ENCODE measurements at regions not wholly inside any gene's neighbourhood (a gene's known extent, or its start where the extent isn't known, plus 50 kb on each side); places are given as distances from the start of the nearest gene placed in this dataset.

GRCh38 chr5:67976181-67976580 is 239.4 kb upstream of the PIK3R1 start:
- Histone ChIP-seq H2AFZ (ENCODE audit: low read depth) (no peak overlapping the region), H3K9me3 (no peaks in the 10 kb centered on the region), H4K20me1 (ENCODE audit: insufficient read depth) (no peaks in the 10 kb centered on the region), H3K4me2 (no peak overlapping the region), H3K9ac (no peak overlapping the region), H3K4me1 (ENCODE audit: control insufficient read depth in 1 of 2, insufficient read depth in 2 of 2, low read depth in 1 of 2, low read length in 1 of 2) (no peaks in the 10 kb centered on the region; a peak in 1 of 4 replicates), H3K27me3 (ENCODE audit: insufficient read depth) (no peaks in the 10 kb centered on the region), H3K79me2 (ENCODE audit: insufficient read depth) (no peaks in the 10 kb centered on the region), H3K36me3 (replicated peaks in 1 of 2; ENCODE audit: control insufficient read depth in 1 of 2, insufficient read depth in 2 of 2, low read length in 1 of 2) (no peaks in the 10 kb centered on the region), H3K4me3 (ENCODE audit: low read depth in 2 of 2, low read length in 1 of 2) (no peak overlapping the region), H3K27ac (ENCODE audit: low read depth in 2 of 2, low read length in 1 of 2) (no peak overlapping the region), H3K9me2 (no peaks in the 10 kb centered on the region), H3F3A (replicated peaks; ENCODE audit: insufficient read depth) (no peaks in the 10 kb centered on the region)
- ChIA-PET CTCF (no interaction called here), POLR2A (no interaction called here)
- DNase-seq, result no peak
- TF ChIP-seq EZH2phosphoT487 (IDR thresholded peaks at IDR 0.05; ENCODE audit: borderline replicate concordance, low read depth), result no peak
- TF ChIP-seq NFIC (IDR thresholded peaks at IDR 0.05; ENCODE audit: borderline replicate concordance), result no peak
- no peak for TF ChIP-seq YY1 (IDR thresholded peaks at IDR 0.05; ENCODE audit: low read depth)
- no peak for TF ChIP-seq PBX3 (IDR thresholded peaks at IDR 0.05)
- TF ChIP-seq SMC3 (IDR thresholded peaks at IDR 0.05; ENCODE audit: low read depth, low read length), result no peak
- no peak for TF ChIP-seq ELF1 (IDR thresholded peaks at IDR 0.05)
- no peak for TF ChIP-seq EP300 (IDR thresholded peaks at IDR 0.05; ENCODE audit: borderline replicate concordance in 1 of 2, low read depth in 1 of 2, low read length in 1 of 2)
- TF ChIP-seq RFX5 (IDR thresholded peaks at IDR 0.05; ENCODE audit: low read length), result no peak
- TF ChIP-seq TAF1 (IDR thresholded peaks at IDR 0.05; ENCODE audit: borderline replicate concordance, low read depth, low read length), result no peak
- TF ChIP-seq RCOR1 (IDR thresholded peaks at IDR 0.05; ENCODE audit: low read length), result no peak
- TF ChIP-seq FOXM1 (IDR thresholded peaks at IDR 0.05; ENCODE audit: low read depth), result no peak
- no peak for TF ChIP-seq FOSL2 (IDR thresholded peaks at IDR 0.05; ENCODE audit: borderline replicate concordance, low read depth)
- TF ChIP-seq CTCF (IDR thresholded peaks at IDR 0.05), result no peak
- TF ChIP-seq MEF2A (IDR thresholded peaks at IDR 0.05; ENCODE audit: borderline replicate concordance, low read depth), result no peak
- 63% methylated on average over 1 of the region's 1 CpG for WGBS (ENCODE audit: low lambda C conversion rate)

GRCh38 chr5:67974471-67974870 is 241.1 kb upstream of the PIK3R1 start:
- H3K9me2 ChIP-seq, result no peaks in the 10 kb centered on the region
- H3K27me3 ChIP-seq (ENCODE audit: insufficient read depth), result no peaks in the 10 kb centered on the region
- H3F3A ChIP-seq (replicated peaks; ENCODE audit: insufficient read depth), result no peaks in the 10 kb centered on the region
- ChIA-PET POLR2A (no interaction called here), CTCF (no interaction called here)
- H4K20me1 ChIP-seq (ENCODE audit: insufficient read depth), result no peaks in the 10 kb centered on the region
- no peaks in the 10 kb centered on the region for H3K9me3 ChIP-seq
- no peak overlapping the region for H3K4me2 ChIP-seq
- H3K27ac ChIP-seq (ENCODE audit: low read depth in 2 of 2, low read length in 1 of 2), result no peak overlapping the region
- H3K79me2 ChIP-seq (ENCODE audit: insufficient read depth), result no peaks in the 10 kb centered on the region
- no peak overlapping the region for H2AFZ ChIP-seq (ENCODE audit: low read depth)
- H3K4me1 ChIP-seq (ENCODE audit: control insufficient read depth in 1 of 2, insufficient read depth in 2 of 2, low read depth in 1 of 2, low read length in 1 of 2), result no peaks in the 10 kb centered on the region; a peak in 1 of 4 replicates
- no peaks in the 10 kb centered on the region for H3K36me3 ChIP-seq (replicated peaks in 1 of 2; ENCODE audit: control insufficient read depth in 1 of 2, insufficient read depth in 2 of 2, low read length in 1 of 2)
- no peak overlapping the region for H3K9ac ChIP-seq
- H3K4me3 ChIP-seq (ENCODE audit: low read depth in 2 of 2, low read length in 1 of 2), result no peak overlapping the region
- no peak for DNase-seq
- TF ChIP-seq RAD21 (IDR thresholded peaks at IDR 0.05; ENCODE audit: low read length) (no peak), MEF2A (IDR thresholded peaks at IDR 0.05; ENCODE audit: borderline replicate concordance, low read depth) (no peak), USF1 (IDR thresholded peaks at IDR 0.05; ENCODE audit: borderline replicate concordance, low read depth) (no peak), FOSL2 (IDR thresholded peaks at IDR 0.05; ENCODE audit: borderline replicate concordance, low read depth) (no peak), MAX (IDR thresholded peaks at IDR 0.05; ENCODE audit: low read depth) (no peak), TCF12 (IDR thresholded peaks at IDR 0.05) (no peak), REST (IDR thresholded peaks at IDR 0.05; ENCODE audit: low read depth, low read length) (no peak), IRF3 (IDR thresholded peaks at IDR 0.05; ENCODE audit: low read depth, low read length) (no peak), SMC3 (IDR thresholded peaks at IDR 0.05; ENCODE audit: low read depth, low read length) (no peak), EZH2phosphoT487 (IDR thresholded peaks at IDR 0.05; ENCODE audit: borderline replicate concordance, low read depth) (no peak), GATA2 (CRISPR knock-in tag; IDR thresholded peaks at IDR 0.05) (no peak)
